Fibroblast of lung (primary cell): ENCODE measurements at regions not wholly inside any gene's neighbourhood (a gene's known extent, or its start where the extent isn't known, plus 50 kb on each side); places are given as distances from the start of the nearest gene placed in this dataset.

Experiments
- DNase-seq, 2 donors: peaks; one replicate each; pipeline versions ENCODE4 v3.0.0 to v3.0.0-alpha.2; 2010; ENCODE audit warnings: low read depth in 2 of 2
- H2AFZ ChIP-seq: 2 replicates; pipeline ENCODE4 v1.5.1; 2012; ENCODE audit warnings: low read length, control low read depth, inconsistent platforms
- H3K27ac ChIP-seq: 2 replicates; pipeline ENCODE4 v1.5.1; 2011; ENCODE audit warnings: low read length, control low read depth; ENCODE audit not compliant: insufficient read depth
- H3K27me3 ChIP-seq: 2 replicates; pipeline ENCODE4 v1.5.1; 2011; ENCODE audit warnings: mild to moderate bottlenecking, low read length; ENCODE audit not compliant: control insufficient read depth, insufficient read depth
- H3K36me3 ChIP-seq: 2 replicates; pipeline ENCODE4 v1.5.1; 2011; ENCODE audit warnings: low read length; ENCODE audit not compliant: control insufficient read depth, insufficient read depth
- H3K4me1 ChIP-seq: 2 replicates; pipeline ENCODE4 v1.5.1; 2011; ENCODE audit warnings: low read length; ENCODE audit not compliant: control insufficient read depth, insufficient read depth; ENCODE audit errors: extremely low read depth
- H3K4me2 ChIP-seq: 2 replicates; pipeline ENCODE4 v1.5.1; 2011; ENCODE audit warnings: low read length, control low read depth; ENCODE audit not compliant: insufficient read depth; ENCODE audit errors: extremely low read depth
- H3K4me3 ChIP-seq, 4 experiments: fragments of 200-600 bp in 1 of 4; sonication (generic) in 1 of 4; replicated peaks in 1 of 4; 2 replicates each; pipeline ENCODE4 v1.5.1; 2011 to 2016; ENCODE audit warnings: low read length in 4 of 4, low read depth in 3 of 4, mild to moderate bottlenecking in 3 of 4, control low read depth in 2 of 4, inconsistent platforms in 1 of 4, mixed read lengths in 1 of 4; ENCODE audit not compliant: insufficient read depth in 1 of 4; ENCODE audit errors: control extremely low read depth in 1 of 4
- H3K79me2 ChIP-seq: 2 replicates; pipeline ENCODE4 v1.5.1; 2012; ENCODE audit warnings: mild to moderate bottlenecking, low read length, inconsistent platforms; ENCODE audit not compliant: control insufficient read depth, insufficient read depth
- H3K9ac ChIP-seq: 2 replicates; pipeline ENCODE4 v1.5.1; 2011; ENCODE audit warnings: mild to moderate bottlenecking, low read length, control low read depth; ENCODE audit not compliant: insufficient read depth
- H3K9me3 ChIP-seq: 2 replicates; pipeline ENCODE4 v1.5.1; 2012; ENCODE audit warnings: low read depth, low read length; ENCODE audit not compliant: control insufficient read depth, insufficient read depth
- H4K20me1 ChIP-seq: 2 replicates; pipeline ENCODE4 v1.5.1; 2011; ENCODE audit warnings: low read length; ENCODE audit not compliant: control insufficient read depth, insufficient read depth; ENCODE audit errors: extremely low read depth
- EZH2 ChIP-seq: IDR thresholded peaks from 2 replicates; pipeline ENCODE4 v1.5.1; 2012; ENCODE audit warnings: low read length, control low read depth, mild to moderate bottlenecking; ENCODE audit errors: missing control alignments
- TF ChIP-seq, protein P1 (sequence below), 2 donors: IDR thresholded peaks in 1 of 2; conservative IDR thresholded peaks in 1 of 2; 1 replicate in 1 of 2; 2 replicates in 1 of 2; pipeline ENCODE4 v1.5.1; 2011 to 2012; ENCODE audit warnings: low read length in 2 of 2, control low read depth in 1 of 2, inconsistent platforms in 1 of 2, low read depth in 1 of 2, mild to moderate bottlenecking in 1 of 2

DNA sequence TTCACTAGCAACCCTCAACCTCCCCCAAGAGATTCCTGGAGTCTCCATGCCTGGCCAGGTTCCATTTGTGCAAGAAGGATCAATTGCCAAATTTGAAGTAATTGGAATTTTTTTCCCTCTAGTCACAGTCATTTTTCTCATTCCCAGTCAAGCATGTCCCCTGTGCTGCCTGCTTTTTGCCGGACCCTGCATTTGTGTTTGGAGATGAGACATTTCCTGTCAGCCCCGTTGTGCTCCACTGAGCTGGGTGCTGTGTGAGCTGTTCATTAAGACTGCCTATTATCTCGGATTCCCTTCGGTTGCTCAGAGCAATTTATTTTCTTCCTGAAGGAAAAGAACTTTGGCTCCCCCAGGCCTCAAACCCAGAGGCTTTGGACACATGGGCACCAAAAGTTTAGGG is 201.0 kb upstream of the NLRP1 start:
- TF ChIP-seq EZH2: no peak
- TF ChIP-seq, protein P1, sequence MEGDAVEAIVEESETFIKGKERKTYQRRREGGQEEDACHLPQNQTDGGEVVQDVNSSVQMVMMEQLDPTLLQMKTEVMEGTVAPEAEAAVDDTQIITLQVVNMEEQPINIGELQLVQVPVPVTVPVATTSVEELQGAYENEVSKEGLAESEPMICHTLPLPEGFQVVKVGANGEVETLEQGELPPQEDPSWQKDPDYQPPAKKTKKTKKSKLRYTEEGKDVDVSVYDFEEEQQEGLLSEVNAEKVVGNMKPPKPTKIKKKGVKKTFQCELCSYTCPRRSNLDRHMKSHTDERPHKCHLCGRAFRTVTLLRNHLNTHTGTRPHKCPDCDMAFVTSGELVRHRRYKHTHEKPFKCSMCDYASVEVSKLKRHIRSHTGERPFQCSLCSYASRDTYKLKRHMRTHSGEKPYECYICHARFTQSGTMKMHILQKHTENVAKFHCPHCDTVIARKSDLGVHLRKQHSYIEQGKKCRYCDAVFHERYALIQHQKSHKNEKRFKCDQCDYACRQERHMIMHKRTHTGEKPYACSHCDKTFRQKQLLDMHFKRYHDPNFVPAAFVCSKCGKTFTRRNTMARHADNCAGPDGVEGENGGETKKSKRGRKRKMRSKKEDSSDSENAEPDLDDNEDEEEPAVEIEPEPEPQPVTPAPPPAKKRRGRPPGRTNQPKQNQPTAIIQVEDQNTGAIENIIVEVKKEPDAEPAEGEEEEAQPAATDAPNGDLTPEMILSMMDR (conservative IDR thresholded peaks at IDR 0.05 in 1 of 2, IDR thresholded peaks at IDR 0.05 in 1 of 2; ENCODE audit: low read depth in 1 of 2, low read length in 2 of 2): no peak
- H3K9ac ChIP-seq: no peak overlapping the region
- H3K4me3 ChIP-seq: no peak overlapping the region
- no peak overlapping the region for H2AFZ ChIP-seq
- no peaks in the 10 kb centered on the region for H4K20me1 ChIP-seq
- H3K79me2 ChIP-seq: no peaks in the 10 kb centered on the region
- no peaks in the 10 kb centered on the region for H3K27me3 ChIP-seq
- H3K4me2 ChIP-seq: no peak overlapping the region
- H3K27ac ChIP-seq: peak overlapping the region; percentile 29
- peak in 1 of 2 donors; percentile 82 for DNase-seq
- no peaks in the 10 kb centered on the region for H3K36me3 ChIP-seq
- H3K9me3 ChIP-seq: no peaks in the 10 kb centered on the region
- H3K4me1 ChIP-seq: peaks cover 18% of the 10 kb centered on the region

DNA sequence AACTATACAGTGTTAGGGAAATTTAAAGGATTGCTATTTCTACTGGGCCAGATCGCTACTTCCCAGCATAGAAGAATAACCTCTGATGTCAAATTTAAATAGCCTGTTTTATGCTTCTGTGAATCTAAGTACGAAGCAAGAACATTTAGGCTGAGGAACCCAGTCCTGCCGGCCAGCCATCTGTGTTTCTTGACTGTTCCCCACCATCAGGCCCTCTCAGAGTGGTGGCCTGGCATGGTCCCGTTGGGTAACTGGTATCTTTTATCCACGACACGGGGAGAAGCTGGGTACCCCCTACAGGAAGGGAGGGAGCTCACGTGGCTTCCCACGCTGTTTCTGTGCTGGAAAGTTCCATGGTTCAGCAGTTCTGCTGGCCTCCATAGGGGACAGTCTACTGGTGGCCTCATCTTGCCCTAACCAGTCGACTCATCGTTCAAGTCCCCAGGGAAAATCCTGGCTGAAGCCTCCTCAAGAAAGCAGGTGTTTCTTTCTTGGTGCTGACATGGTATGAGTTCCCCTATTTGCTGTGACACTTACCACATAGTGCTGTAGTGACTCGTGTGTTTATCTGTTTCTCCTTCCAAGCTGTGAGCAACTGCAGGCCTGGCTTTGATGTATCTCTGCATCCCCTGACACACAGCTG is 201.7 kb upstream of the NLRP1 start:
- H3K4me1 ChIP-seq: peaks cover 18% of the 10 kb centered on the region
- no peaks in the 10 kb centered on the region for H4K20me1 ChIP-seq
- H3K9ac ChIP-seq: no peak overlapping the region
- peak in 1 of 2 donors; percentile 66 for DNase-seq
- H3K36me3 ChIP-seq: no peaks in the 10 kb centered on the region
- no peak overlapping the region for H2AFZ ChIP-seq
- H3K27ac ChIP-seq: peak overlapping the region; percentile 29
- TF ChIP-seq, protein P1 (conservative IDR thresholded peaks at IDR 0.05 in 1 of 2, IDR thresholded peaks at IDR 0.05 in 1 of 2; ENCODE audit: low read depth in 1 of 2, low read length in 2 of 2): no peak
- no peak for TF ChIP-seq EZH2
- no peak overlapping the region for H3K4me2 ChIP-seq
- H3K9me3 ChIP-seq: no peaks in the 10 kb centered on the region
- no peak overlapping the region for H3K4me3 ChIP-seq
- H3K27me3 ChIP-seq: no peaks in the 10 kb centered on the region
- no peaks in the 10 kb centered on the region for H3K79me2 ChIP-seq

DNA sequence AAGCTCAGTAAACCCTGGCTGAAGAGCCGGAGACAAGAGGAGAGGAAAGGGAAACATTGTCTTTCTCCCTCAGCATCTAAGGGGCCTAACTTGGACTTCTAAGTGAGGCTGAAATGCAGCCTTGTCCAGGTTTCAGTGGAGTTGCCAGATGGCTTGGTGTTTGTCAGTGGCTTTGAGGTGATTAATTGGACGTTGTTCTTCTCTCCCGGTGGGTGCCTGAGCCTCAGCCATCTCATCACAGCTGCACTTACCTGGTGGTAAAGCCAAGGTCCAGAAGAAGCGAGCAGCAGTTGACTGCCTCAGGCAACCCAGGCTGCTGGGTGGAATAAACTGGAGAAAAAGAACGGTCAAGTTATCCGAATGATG is 202.2 kb upstream of the NLRP1 start:
- TF ChIP-seq EZH2: no peak
- TF ChIP-seq, protein P1 (conservative IDR thresholded peaks at IDR 0.05 in 1 of 2, IDR thresholded peaks at IDR 0.05 in 1 of 2; ENCODE audit: low read depth in 1 of 2, low read length in 2 of 2): no peak
- Histone ChIP-seq H2AFZ (no peak overlapping the region), H3K9me3 (no peaks in the 10 kb centered on the region), H3K4me3 (no peak overlapping the region), H3K4me1 (peaks cover 18% of the 10 kb centered on the region), H3K36me3 (no peaks in the 10 kb centered on the region), H3K27me3 (no peaks in the 10 kb centered on the region), H4K20me1 (no peaks in the 10 kb centered on the region), H3K79me2 (no peaks in the 10 kb centered on the region), H3K9ac (no peak overlapping the region), H3K4me2 (peak overlapping the region; percentile 16), H3K27ac (no peak overlapping the region)
- DNase-seq: no peak
